NB4 (cell line): ENCODE measurements at regions not wholly inside any gene's neighbourhood (a gene's known extent, or its start where the extent isn't known, plus 50 kb on each side); places are given as distances from the start of the nearest gene placed in this dataset.

ENCODE experiments used
- DNase-seq: peaks from one replicate; pipeline ENCODE4 v3.0.0; 2010; ENCODE audit warnings: low read depth
- H3K4me3 ChIP-seq: one replicate; pipeline ENCODE4 v1.5.1; 2011; ENCODE audit warnings: mild to moderate bottlenecking, low read depth, low read length, moderate library complexity
- CTCF ChIP-seq: IDR thresholded peaks from one replicate; pipeline ENCODE4 v1.5.1; 2012; ENCODE audit warnings: low read depth, low read length
- MAX ChIP-seq: IDR thresholded peaks from 2 replicates; pipeline ENCODE4 v1.6.1; 2011; ENCODE audit warnings: low read depth, low read length
- MYC ChIP-seq: IDR thresholded peaks from 2 replicates; pipeline ENCODE4 v1.6.1; 2011; ENCODE audit warnings: low read depth, low read length
- POLR2A ChIP-seq: IDR thresholded peaks from 2 replicates; pipeline ENCODE4 v1.6.1; 2011; ENCODE audit warnings: mild to moderate bottlenecking; ENCODE audit not compliant: insufficient read length; ENCODE audit errors: extremely low read depth

- no peak for TF ChIP-seq POLR2A
- no peak for TF ChIP-seq MAX
- no peak for TF ChIP-seq MYC
- no peak for DNase-seq
- H3K4me3 ChIP-seq: no peak overlapping the region
Measured at GRCh38 chr9:31078175-31078574, 1306.3 kb upstream of the ACO1 start.

- no peak for DNase-seq
- H3K4me3 ChIP-seq: no peak overlapping the region
- no peak for TF ChIP-seq CTCF
- no peak for TF ChIP-seq MYC
- TF ChIP-seq MAX: no peak
- TF ChIP-seq POLR2A: no peak
Measured at GRCh38 chr9:31084350-31084749, 1300.1 kb upstream of the ACO1 start.

GRCh38 chr9:31089549-31090221 lies 1294.8 kb upstream of the ACO1 start:
- no peak for TF ChIP-seq CTCF
- TF ChIP-seq POLR2A: no peak
- no peak for TF ChIP-seq MAX
- TF ChIP-seq MYC: no peak
- H3K4me3 ChIP-seq: no peak overlapping the region
- DNase-seq: peak; percentile 18

GRCh38 chr9:31100311-31100710 lies 1284.1 kb upstream of the ACO1 start:
- TF ChIP-seq MYC (no peak), MAX (no peak), POLR2A (no peak), CTCF (no peak)
- H3K4me3 ChIP-seq: no peak overlapping the region
- no peak for DNase-seq

DNA sequence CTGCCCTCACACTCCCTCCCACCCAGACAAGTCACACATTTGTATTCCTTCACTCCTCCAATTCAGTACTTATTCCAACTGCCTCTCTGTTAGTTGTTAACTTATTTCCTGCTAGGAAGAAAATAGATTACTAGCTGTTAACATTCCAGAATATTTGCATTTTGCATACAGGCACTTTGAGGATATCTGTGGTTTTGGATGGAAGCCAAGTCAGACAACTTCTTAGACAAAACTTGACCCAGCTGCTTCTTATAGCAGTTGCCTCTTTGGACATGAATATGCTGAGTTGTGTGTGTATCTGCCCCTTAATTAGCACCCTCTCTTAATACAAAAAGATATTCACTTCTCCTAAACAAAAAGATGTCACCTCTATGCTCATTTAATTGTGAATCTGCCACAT lies 1280.6 kb upstream of the ACO1 start:
- no peak for DNase-seq
- no peak for TF ChIP-seq POLR2A
- no peak for TF ChIP-seq CTCF
- TF ChIP-seq MAX: no peak
- no peak for TF ChIP-seq MYC
- H3K4me3 ChIP-seq: no peak overlapping the region

GRCh38 chr9:31104249-31104648 lies 1280.2 kb upstream of the ACO1 start:
- no peak for DNase-seq
- TF ChIP-seq POLR2A (no peak), MAX (no peak), MYC (no peak), CTCF (no peak)
- H3K4me3 ChIP-seq: no peak overlapping the region
